Left forelimb (tissue), 1 donor: ENCODE measurements at regions not wholly inside any gene's neighbourhood (a gene's known extent, or its start where the extent isn't known, plus 50 kb on each side); places are given as distances from the start of the nearest gene placed in this dataset.

Experiments
- DNase-seq: peaks from one replicate; pipeline ENCODE4 v3.0.0-alpha.2; 2018; ENCODE audit warnings: low spot score

DNA sequence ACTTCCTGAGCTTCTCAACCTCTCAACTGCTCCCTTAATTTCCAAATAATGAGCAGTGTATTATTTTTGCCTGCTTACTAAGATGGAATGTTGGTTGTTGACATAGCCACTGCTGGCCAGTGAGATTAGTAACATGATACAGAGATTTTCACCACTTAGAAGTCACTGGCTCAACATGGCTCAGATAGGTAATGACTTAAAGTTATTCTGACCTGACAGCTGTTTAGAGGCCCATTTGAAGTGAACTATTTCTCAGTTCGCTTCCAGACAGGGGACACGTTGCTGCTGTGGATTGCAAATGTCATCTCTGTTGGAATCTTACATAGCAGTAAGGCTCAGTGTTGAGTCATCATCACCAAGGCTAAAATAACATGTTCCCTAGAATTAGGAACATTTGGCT is 490.2 kb downstream of the TLE4 start:
- DNase-seq = no peak

DNA sequence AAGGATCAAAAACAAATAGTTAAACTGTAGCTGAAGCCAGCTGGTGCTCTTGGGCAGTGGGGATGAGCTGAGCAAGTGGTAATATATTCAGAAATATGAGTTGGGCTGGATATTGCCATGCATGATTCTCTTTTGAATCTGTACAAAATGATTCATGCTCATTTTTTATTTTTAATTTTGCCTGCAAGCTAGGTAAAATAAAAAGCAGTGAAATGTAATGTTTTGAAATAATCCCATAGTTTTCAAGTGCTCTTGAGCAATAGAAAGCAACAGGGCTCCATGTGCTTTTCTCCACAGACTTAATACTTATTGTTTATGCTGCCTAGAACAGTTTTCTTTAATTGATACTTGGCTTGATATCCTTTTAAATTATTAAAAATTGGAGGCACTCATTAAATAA is 489.3 kb downstream of the TLE4 start:
- no peak for DNase-seq

DNA sequence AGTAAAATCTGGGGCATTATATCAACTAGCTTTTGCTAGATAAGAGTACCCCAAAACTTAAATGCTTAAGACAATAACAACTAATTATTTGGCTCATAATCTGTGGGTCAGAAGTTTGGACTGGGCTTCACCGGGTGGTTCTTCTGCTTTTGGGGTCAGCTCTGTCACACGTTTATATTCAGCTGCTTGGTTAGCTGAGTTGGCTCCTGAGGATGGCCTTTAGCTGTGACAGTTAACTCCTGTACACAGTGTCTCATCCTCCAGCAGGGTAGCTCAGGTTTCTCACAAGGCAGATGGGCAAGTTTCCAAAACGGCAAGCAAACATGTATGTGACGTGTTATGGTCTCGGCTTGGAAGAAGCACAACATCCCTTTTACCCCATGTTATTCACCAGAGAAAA is 488.2 kb downstream of the TLE4 start:
- no peak for DNase-seq

DNA sequence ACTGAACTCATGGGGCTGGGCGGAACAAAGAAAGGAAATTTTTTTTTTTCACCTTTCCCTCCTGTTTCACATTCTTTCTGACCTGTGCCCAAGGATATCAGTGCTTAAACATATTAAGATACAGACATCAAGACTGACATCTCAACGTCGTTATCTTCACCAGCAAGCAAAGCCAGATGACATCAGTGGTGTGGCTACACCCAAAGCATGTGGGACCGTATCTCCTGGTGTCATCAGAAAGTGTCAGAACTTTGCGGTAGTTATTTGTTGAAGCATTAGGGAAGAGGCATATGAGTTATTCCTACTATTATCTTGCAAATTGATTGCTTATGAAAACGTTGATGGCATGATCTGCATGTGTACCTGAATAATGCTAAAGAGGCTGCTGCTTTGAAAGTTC is 487.4 kb downstream of the TLE4 start:
- no peak for DNase-seq

DNA sequence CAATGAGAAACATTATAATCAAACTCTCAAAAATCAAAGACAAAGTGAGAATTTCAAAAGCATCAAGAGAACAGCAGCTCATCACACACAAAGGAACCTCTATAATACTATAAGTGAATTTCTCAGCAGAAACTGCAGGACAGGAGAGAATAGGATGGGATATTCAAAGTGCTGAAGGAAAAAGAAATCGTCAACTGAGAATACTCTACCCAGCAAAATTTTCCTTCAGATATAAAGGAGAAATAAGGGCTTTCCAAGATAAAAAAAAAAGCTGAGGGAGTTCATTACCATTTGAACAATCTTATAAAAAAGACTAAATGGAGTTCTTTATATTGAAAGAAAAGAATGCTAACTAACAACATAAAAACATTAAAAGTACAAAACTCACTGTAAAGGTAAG is 481.1 kb downstream of the TLE4 start:
- DNase-seq = no peak

DNA sequence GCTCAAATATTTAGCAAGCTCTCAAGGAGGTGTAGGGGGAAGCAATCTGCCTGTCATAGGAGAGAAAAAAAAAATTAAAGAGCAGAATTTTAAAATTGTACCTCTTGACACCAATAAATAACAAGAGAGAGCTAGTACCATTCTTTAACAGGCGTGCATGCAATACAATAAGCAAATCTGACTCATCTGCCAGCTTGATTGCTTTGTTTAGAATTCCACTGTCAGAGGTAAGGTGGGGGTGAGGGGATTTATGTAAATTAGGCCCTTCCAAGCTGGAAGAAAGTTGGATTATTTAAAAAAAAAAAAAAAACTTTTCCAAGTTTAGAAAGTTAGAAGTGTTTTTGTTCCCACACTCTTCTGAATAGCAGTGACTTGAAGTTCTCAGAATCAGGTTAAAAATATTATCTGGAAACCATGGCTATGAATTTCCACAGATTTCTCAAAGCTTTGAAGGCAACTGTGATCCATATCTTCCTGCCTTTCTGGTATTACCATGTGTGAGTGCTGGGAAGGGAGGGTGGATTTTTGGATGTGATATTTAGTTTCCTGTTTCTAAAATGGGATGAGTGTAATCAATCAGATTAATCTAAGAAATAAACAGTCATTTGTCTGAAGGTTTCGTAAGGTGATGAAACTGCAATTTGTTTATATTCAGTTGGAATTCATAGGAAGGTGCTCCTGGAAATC is 477.5 kb downstream of the TLE4 start:
- DNase-seq = no peak

DNA sequence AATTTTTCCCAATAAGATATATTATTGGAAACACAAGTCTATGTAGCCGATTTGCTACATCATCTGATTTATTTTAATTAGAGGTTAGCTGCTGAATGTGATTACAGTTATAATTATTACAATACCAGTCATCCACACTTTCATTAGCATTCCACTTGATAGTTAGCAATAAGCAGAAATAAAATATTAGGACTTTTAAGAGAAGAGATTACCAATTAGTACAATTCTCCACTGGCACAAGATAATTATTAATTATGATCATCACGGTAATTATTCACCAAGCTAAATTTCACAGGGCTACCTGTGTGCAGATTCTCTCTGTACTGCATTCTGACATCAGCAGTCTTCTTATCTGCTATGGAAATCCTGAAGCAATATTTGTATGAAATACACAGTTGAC is 474.7 kb downstream of the TLE4 start:
- DNase-seq = no peak

DNA sequence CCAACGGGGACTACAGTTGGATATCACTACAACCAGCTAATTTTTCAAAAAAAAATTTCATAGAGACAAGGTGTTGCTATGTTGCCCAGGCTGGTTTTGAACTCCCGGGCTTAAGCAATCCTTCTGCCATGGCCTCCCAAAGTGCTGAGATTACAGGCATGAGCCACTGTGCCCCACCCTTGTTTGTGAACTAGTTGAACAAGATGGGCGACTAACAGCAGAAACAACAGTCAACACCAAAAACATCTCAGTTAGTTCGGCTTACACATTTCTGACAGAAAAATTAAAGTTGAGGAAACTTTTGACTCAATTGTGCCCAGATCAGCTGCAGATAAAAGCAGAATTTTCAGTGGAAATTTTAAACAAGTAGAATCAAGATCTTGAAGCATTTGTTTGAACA is 470.1 kb downstream of the TLE4 start:
- no peak for DNase-seq

DNA sequence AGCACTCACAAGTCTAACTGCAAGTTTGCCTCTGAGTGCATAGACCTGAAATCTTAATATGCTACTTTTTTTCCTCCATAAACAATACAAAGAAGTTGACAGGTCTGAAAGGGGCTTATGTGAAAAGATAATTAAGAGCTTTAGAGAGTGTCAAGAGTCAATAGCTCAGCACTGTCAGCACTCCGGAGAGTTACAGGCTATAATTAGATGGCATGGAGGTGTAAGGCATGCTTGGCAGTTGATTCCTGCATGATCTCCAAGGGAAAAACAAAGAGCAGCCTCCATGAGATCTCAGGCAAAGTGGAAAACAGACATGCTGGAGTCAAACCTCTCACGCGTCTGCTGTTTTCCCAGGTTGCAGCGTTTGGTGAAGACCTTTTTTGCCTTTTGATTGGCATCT is 468.7 kb downstream of the TLE4 start:
- DNase-seq = no peak

DNA sequence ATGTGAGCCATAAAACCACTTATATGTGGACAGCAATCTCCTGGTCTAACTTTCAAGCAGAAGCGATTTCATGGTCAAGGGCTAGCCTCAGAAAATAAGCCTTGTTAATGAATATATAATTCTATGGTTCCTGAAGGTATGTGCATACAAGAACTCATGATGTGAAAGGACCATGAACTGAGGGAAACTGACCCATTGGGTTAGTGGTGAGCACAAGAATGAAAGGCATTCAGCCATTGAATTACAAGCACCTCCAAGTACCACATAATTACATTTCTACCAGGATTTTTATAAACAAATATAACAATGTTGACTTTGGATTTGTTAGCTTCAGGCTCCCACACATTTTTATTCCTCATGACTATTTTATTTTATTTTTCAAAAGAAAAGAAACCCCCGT is 459.0 kb downstream of the TLE4 start:
- DNase-seq = no peak

DNA sequence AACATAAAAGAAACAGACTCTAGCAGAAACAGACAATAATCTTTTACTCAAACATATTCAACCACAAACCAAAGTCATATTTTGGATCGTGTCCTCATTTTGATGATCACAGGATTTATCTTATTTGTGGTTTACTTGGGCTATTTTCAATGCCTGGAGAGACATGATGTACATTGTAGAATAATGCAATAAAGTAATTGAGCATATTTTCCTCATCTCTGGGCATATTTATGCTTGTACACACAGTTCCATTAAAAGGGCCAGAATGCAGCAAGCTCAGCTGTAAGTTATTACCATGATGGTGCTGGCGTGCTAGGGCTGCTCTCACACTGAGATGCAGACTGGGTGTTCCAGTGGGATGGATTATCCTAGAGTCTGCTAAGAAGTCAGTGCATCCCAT is 456.7 kb downstream of the TLE4 start:
- DNase-seq = no peak

DNA sequence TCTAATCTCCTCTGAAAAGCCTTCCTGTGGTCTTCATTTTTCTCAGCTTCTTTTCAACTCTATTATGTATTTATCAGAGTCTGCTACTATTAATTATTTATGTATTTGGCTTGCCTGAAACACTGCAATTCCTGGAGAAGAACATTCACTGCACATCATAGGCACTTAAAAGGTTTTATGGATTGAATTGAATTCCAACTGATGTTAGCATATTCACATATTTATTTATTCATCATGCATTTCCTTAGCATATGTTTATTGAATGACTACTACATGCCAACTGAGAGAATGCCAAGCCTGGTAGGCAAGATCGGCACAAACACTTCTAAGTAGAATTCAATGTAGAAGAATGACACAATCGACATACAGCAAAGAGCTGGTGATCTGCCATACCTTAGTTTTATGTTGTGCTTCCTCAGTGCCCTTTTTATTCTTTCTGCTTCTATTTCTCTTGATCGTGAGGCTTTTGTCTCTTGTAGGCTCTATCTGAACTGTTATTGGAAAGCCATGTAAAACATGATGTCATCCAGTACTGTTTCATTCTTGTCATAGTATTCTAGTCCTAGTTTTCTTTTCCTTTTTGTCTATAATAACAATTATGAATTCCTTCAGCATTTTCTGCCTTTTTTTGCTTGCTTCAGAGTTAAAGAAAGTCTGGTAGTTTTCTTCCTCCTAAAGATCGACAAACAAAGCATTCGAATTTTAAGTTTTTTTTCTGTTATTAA is 454.2 kb downstream of the TLE4 start:
- no peak for DNase-seq

DNA sequence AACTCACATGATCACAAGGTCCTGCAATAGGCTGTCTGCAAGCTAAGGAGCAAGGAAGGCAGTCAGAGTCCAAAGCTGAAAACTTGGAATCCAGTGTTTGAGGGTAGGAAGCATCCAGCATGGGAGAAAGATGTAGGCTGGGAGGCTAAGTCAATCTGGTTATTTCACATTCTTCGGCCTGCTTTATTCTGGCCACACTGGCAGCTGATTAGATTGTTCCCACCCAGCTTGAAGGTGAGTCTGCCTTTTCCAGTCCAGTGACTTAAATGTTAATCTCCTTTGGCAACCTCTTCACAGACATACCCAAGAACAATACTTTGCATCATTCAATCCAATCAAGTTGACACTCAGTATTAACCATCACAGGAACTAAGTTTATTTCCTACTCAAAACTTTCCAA is 453.4 kb downstream of the TLE4 start:
- DNase-seq = no peak

DNA sequence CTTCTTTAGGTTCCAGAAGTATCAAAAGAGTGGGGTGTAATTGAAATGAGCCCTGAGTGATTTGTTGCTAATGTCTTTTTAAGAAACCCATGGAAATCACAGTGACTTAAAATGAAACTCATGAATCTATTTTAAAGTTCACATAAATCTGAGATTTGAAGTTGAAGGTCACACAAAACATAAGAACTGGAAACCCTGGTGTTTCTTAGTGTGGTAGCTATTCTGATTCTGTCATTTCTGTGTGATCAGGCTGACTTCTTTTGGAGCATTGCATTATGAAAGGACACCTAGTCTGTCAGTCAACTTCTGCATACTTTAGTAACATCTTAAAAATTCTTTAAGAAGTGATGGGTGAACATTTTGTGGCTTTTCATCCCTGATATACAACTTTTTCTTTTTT is 448.8 kb downstream of the TLE4 start:
- DNase-seq = no peak

DNA sequence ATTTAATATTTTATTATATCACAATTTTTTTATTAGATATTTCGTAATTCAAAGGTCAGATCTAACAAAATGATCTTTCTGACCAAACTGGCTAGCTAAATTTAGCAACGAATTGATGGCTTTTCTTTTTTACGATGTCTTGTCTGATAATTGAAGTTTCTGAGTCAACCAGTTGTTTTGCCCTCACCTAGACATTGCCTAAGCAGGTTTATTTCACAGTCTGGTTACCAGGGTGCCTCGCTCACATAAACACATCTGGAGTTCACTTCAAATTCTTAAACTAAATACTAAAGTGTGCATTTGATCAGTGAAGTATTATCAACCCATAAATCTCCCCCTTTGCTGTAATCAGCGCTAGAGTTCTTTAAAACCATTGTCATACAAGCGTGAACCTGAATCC is 448.3 kb downstream of the TLE4 start:
- DNase-seq = no peak

DNA sequence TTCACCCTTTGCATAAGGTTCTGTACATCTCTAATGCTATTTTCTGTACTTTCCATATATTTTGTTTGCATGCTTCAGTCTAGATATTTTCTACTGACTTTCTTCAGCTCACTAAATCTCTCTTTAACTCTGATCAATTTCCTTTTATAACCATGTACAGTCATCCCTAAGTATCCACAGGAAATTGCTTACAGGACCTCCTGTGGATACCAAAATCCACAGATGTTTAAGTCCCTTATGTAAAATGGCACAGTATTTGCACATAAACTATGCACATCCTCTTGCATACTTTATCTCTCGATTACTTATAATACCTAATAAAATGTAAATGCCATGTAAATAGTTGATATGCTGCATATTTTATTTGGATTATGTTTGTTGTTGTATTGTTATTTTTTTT is 442.1 kb downstream of the TLE4 start:
- DNase-seq = no peak

DNA sequence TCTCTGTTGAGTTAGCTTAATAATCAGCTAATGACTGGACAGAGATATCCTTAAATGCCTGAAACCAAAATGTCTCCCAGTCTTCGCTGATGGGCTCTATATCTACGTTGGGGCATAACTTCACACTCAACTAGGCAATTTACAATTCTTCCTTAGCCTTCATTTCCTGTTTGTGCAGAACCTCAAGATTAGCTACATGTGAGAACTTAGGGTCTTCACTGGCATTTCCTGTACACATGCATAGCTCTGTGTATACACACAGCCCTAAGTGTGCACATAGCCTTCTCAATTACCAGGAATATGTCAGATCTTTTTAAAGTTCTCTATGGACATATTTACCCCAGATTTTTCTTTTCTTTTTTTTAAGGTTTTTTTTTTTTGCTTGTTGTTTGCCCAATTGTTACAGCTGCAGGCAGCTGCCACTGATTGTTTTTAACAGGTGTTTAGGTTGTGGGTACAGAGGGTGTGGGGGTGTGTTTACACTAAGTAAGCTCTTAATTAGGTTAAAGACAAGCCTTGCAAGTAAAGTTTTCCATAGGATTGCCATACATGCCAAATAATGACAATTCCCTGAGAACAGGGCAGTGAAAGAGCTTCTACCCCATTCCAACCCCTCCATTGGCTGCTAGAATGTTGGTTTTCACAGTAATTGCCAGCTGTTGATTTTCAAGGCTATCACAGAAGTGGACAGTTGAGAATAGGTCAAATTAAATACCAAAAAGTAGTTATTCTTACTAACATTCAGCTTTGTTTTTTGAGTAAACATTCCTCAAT is 441.0 kb downstream of the TLE4 start:
- DNase-seq = no peak

DNA sequence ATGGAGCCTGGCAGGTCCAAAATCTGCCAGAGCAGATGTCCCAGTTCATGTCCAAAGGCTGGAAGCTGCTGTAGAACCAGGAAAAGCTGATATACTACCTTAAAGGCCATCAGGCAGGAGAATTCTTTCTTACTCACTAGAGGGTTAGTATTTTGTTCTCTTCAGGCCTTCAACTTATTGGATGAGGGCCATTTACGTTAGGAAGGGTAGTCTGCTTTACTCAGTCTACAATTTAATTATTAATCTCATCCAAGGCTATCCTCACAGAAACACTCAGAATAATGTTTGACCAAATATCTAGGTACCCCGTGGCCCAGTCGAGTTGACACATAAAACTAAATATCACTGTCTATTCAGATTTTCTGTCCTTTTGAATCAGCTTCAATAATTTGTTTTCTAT is 437.4 kb downstream of the TLE4 start:
- no peak for DNase-seq

DNA sequence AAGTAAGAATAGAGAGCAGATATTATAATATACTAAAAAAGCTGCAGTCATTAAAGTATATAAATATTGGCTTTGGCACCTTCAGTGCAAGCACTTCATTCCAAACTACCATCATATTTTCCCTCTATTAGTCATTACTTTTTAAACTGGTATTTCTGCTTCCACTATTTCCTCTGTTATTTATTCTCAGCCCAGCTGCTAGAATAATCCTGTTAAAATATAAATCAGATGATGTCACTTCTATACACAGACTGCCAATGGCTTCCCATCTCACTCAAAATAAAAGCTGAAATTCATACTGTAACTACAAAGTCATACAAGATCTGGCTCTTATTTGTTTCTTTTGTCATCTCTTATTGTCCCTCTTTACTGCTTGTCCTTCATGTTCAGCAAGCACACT is 432.9 kb downstream of the TLE4 start:
- DNase-seq = no peak

DNA sequence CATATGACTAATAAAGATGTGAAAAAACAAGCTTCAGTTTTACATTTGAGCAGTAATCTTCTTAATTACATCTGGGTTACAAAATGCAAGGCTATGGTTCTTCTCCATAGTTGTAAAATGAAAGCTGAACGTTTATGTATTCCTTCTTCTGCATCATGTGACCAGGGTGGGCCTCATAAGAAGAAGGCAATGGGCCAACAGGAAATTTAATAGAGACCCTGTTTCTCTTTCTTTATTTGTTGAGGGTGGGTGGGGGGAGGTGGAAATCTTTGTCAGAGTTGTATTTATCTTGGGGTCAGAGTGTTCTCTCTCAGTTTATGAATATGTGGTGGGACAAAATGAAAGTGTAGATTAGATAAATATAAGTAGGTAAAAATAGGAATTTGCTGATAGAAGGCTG is 418.8 kb downstream of the TLE4 start:
- no peak for DNase-seq

DNA sequence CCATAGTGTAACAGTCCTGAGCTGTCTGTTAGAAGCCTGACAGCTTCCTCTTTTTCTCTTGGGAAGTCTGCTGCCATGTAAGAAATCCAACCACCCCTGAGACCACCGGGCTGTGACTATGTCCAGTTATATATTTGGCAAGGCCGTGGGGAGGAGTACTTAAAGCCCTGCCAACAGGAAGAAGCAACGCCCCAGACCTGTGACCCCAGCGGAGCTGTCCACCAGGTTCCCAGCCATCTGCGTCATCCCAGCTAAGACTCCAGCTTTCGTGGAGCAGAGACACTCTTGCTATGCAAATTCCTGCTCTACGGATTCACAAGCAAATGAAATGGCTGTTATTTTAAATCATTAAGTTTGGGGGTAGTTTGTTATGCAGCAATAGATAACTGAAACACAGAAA is 417.3 kb downstream of the TLE4 start:
- no peak for DNase-seq

DNA sequence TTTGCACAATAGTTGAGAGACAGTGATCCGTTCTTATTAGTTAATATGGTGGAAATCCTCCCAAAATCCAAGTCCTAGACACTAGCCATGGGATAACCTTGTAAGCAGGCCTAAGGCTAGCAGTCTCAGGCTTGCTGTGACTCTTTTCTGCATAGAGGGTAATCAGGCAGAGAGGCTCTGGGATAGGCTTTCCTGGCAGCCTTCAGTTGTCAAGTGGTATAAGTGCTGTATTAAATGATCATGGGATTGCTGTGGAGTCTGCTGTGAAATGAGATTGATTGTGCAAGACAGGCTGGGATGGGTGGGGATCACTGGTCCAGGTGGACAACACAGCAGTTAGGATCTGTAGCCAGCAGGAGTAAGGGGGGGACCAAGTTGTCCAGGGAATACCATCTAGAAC is 416.4 kb downstream of the TLE4 start:
- no peak for DNase-seq

DNA sequence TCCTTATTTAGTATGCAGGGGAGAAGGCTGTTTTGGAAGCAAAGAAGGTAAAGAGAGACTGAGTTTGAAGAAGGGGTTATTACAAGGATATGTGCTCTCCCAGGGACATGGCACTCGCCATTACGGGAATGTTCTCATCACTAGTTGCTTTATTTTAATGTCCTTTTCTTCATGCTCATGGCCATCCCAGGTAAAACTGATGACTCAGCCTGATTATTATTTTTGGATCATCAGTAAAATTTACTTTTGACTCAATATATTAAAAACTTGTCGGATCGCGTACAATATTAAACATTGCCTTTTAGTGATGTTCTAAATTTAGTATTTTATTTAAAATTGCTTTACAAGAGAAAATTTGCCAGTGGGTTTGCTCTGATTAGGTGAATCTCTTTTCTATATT is 414.7 kb downstream of the TLE4 start:
- DNase-seq = no peak
